ENCODE measurements at regions not wholly inside any gene's neighbourhood (a gene's known extent, or its start where the extent isn't known, plus 50 kb on each side); places are given as distances from the start of the nearest gene placed in this dataset.

GRCh38 chr2:239770246-239770639 is 254.9 kb downstream of the NDUFA10 start:
- TF ChIP-seq RARB (CRISPR knock-in tag; IDR thresholded peaks at IDR 0.05) (no peak), POU6F1 (CRISPR knock-in tag; IDR thresholded peaks at IDR 0.05; ENCODE audit: borderline replicate concordance, low read depth) (no peak), OSR1 (CRISPR knock-in tag; IDR thresholded peaks at IDR 0.05) (no peak), ZFP30 (CRISPR knock-in tag; IDR thresholded peaks at IDR 0.05) (no peak), TCF4 (CRISPR knock-in tag; IDR thresholded peaks at IDR 0.05; ENCODE audit: borderline replicate concordance) (no peak), PPARA (CRISPR knock-in tag; IDR thresholded peaks at IDR 0.05; ENCODE audit: borderline replicate concordance) (no peak)
- ATAC-seq, result no peak

GRCh38 chr2:239769554-239770245 is 255.4 kb downstream of the NDUFA10 start:
- ATAC-seq, result no peak
- TF ChIP-seq RARB (CRISPR knock-in tag; IDR thresholded peaks at IDR 0.05) (no peak), POU6F1 (CRISPR knock-in tag; IDR thresholded peaks at IDR 0.05; ENCODE audit: borderline replicate concordance, low read depth) (no peak), ZNF565 (CRISPR knock-in tag; conservative IDR thresholded peaks at IDR 0.05; ENCODE audit: low read depth) (no peak), GLIS3 (CRISPR knock-in tag; IDR thresholded peaks at IDR 0.05) (no peak), ZFP30 (CRISPR knock-in tag; IDR thresholded peaks at IDR 0.05) (no peak), OSR1 (CRISPR knock-in tag; IDR thresholded peaks at IDR 0.05) (no peak), BACH2 (CRISPR knock-in tag; IDR thresholded peaks at IDR 0.05; ENCODE audit: borderline replicate concordance) (no peak), ESRRG (CRISPR knock-in tag; IDR thresholded peaks at IDR 0.05) (no peak), SNAI2 (CRISPR knock-in tag; IDR thresholded peaks at IDR 0.05) (no peak), PATZ1 (CRISPR knock-in tag; IDR thresholded peaks at IDR 0.05; ENCODE audit: borderline replicate concordance) (no peak), TOX (CRISPR knock-in tag; IDR thresholded peaks at IDR 0.05; ENCODE audit: borderline replicate concordance) (no peak), ISL1 (CRISPR knock-in tag; IDR thresholded peaks at IDR 0.05) (no peak), ARNTL (CRISPR knock-in tag; IDR thresholded peaks at IDR 0.05; ENCODE audit: borderline replicate concordance, low read depth) (no peak)

- ATAC-seq, result no peak
- TF ChIP-seq OSR1 (CRISPR knock-in tag; IDR thresholded peaks at IDR 0.05) (no peak), ZNF565 (CRISPR knock-in tag; conservative IDR thresholded peaks at IDR 0.05; ENCODE audit: low read depth) (no peak), RARB (CRISPR knock-in tag; IDR thresholded peaks at IDR 0.05) (no peak), TOX (CRISPR knock-in tag; IDR thresholded peaks at IDR 0.05; ENCODE audit: borderline replicate concordance) (no peak), BACH2 (CRISPR knock-in tag; IDR thresholded peaks at IDR 0.05; ENCODE audit: borderline replicate concordance) (no peak), CSRNP3 (CRISPR knock-in tag; IDR thresholded peaks at IDR 0.05) (no peak), ARNTL (CRISPR knock-in tag; IDR thresholded peaks at IDR 0.05; ENCODE audit: borderline replicate concordance, low read depth) (no peak), ZFP30 (CRISPR knock-in tag; IDR thresholded peaks at IDR 0.05) (no peak), PPARA (CRISPR knock-in tag; IDR thresholded peaks at IDR 0.05; ENCODE audit: borderline replicate concordance) (no peak), ZFP3 (CRISPR knock-in tag; IDR thresholded peaks at IDR 0.05) (no peak), GLIS3 (CRISPR knock-in tag; IDR thresholded peaks at IDR 0.05) (no peak), ZNF70 (CRISPR knock-in tag; IDR thresholded peaks at IDR 0.05) (no peak), PATZ1 (CRISPR knock-in tag; IDR thresholded peaks at IDR 0.05; ENCODE audit: borderline replicate concordance) (no peak), ZNF8 (CRISPR knock-in tag; IDR thresholded peaks at IDR 0.05) (no peak), ISL1 (CRISPR knock-in tag; IDR thresholded peaks at IDR 0.05) (no peak), SNAI2 (CRISPR knock-in tag; IDR thresholded peaks at IDR 0.05) (no peak), TSHZ2 (CRISPR knock-in tag; IDR thresholded peaks at IDR 0.05) (no peak)
Observed at GRCh38 chr2:239768907-239769553, 256.1 kb downstream of the NDUFA10 start.
